ENCODE measurements at regions not wholly inside any gene's neighbourhood (a gene's known extent, or its start where the extent isn't known, plus 50 kb on each side); places are given as distances from the start of the nearest gene placed in this dataset.
"Not testable (repeated sequence)": the region's sequence is repeated elsewhere in the genome, so short reads cannot be mapped to it uniquely, and the experiment has no call there.

DNA sequence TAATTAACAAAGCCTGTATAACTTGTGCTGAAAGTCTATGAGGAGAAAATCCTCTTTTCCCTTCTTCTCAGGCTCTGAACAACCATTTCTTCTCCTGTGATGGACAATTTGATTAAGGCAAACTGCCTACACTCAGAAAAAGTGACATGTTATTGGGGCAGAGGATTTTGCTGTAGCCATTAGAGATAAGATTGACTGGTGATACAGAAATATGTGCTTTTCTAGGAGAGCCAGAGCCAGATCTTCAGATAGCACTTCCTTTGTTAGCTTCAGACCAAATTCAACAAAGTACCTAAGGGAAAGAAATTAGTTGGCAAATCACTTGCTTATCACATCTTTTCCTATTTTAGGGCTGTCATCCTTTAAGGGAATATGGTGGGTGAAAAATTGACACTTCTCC lies 259.9 kb downstream of the ARPP21 start:
- Histone ChIP-seq H3K9ac (ENCODE audit: insufficient read length) (no peak overlapping the region), H3K36me3 (ENCODE audit: insufficient read depth, low read length) (no peaks in the 10 kb centered on the region), H3K4me3 (no peak overlapping the region), H3K9me3 (ENCODE audit: low read depth, low read length) (no peaks in the 10 kb centered on the region), H3K27ac (no peak overlapping the region)
- no peak for DNase-seq (ENCODE audit: low read depth, low spot score)
- TF ChIP-seq FOXP2 (optimal IDR thresholded peaks at IDR 0.05; ENCODE audit: control extremely low read depth, extremely low read length, insufficient read depth) (no peak), POLR2AphosphoS5 (IDR thresholded peaks at IDR 0.05; ENCODE audit: borderline replicate concordance, low read depth, low read length) (no peak), EZH2 (IDR thresholded peaks at IDR 0.05) (no peak)

DNA sequence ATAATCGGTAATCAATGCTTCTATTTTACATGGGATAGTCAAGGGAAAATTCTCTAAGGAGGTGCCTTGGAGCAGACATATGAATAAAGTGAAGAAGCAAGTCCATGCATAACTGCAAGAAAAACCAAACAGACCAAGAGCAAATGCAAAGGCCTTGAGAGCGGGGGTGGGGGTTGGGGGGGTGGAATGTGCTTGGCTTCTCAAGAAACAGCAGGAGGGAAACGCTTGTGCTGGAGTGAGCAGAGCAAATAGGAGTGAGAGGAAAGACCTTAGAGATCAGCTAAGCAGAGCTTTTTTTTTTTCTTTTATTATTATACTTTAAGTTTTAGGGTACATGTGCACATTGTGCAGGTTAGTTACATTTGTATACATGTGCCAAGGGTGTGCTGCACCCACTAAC lies 260.8 kb downstream of the ARPP21 start:
- Histone ChIP-seq H3K27ac (no peak overlapping the region), H3K36me3 (ENCODE audit: insufficient read depth, low read length) (no peaks in the 10 kb centered on the region), H3K9me3 (ENCODE audit: low read depth, low read length) (no peaks in the 10 kb centered on the region), H3K9ac (ENCODE audit: insufficient read length) (no peak overlapping the region), H3K4me3 (no peak overlapping the region)
- no peak for DNase-seq (ENCODE audit: low read depth, low spot score)
- TF ChIP-seq POLR2AphosphoS5 (IDR thresholded peaks at IDR 0.05; ENCODE audit: borderline replicate concordance, low read depth, low read length) = no peak
- no peak for TF ChIP-seq EZH2 (IDR thresholded peaks at IDR 0.05)
- no peak for TF ChIP-seq FOXP2 (optimal IDR thresholded peaks at IDR 0.05; ENCODE audit: control extremely low read depth, extremely low read length, insufficient read depth)

DNA sequence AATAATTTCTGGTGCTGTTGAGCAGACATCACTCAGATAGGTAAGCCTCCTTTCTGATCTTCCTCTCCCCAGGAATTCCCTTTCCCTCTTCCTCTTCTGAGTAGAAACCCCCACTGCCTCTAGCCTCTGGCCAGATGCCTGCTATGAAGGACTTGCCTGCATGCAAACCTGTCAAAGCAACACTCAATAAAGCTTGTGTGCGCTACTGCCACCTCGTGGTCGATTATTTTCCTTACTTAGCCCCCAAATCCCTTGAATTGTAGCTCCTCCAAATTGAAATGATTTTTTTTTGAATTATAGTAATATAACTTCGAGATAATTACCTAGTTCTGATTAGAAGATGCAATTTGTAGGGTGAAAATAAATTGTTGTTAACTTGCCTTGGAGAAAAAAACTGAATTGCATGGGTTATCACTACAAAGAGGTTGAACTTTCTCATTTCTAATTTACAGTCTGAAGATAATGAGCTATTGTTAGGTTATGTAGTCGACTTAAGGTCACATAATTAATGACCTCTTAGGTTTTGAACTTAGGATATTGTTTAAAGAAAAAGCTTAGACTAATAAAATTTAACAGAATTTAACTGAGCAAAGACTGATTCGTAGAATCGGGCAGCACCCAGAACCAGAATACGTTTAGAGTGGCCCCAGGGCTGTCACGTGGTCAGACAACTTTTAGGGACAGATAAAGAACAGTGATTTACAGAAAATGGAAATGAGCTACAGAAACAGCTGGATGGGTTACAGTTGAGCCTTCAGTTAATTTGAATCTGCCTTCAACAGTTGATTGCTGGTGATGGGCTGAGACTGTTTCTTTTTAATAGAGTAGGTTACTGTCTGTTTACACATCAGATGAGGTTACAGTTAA lies 269.3 kb downstream of the ARPP21 start:
- TF ChIP-seq POLR2AphosphoS5 (IDR thresholded peaks at IDR 0.05; ENCODE audit: borderline replicate concordance, low read depth, low read length) (no peak), FOXP2 (optimal IDR thresholded peaks at IDR 0.05; ENCODE audit: control extremely low read depth, extremely low read length, insufficient read depth) (no peak), EZH2 (IDR thresholded peaks at IDR 0.05) (no peak)
- Histone ChIP-seq H3K36me3 (ENCODE audit: insufficient read depth, low read length) (no peaks in the 10 kb centered on the region), H3K27ac (peak overlapping the region; percentile 88), H3K9me3 (ENCODE audit: low read depth, low read length) (no peaks in the 10 kb centered on the region), H3K9ac (ENCODE audit: insufficient read length) (peak overlapping the region; percentile 14), H3K4me3 (0 out of 2 replicates have a peak overlapping the region, but pooled peaks have one; percentile 12)
- peak; percentile 77 for DNase-seq (ENCODE audit: low read depth, low spot score)

DNA sequence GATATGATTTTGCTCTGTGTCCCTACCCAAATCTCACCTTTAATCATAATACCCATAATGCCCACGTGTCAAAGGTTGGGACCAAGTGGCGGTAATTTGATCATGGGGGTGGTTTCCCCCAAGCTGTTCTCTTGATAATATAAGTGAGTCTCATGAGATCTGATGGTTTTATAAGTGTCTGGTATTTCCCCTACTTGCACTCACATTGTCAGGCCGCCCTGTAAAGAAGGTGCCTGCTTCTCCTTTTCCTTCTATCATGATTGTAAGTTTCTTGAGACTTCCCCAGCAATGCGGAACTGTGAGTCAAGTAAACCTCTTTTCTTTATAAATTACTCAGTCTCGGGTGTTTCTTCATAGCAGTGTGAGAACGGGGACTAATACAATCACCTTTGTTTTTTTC lies 279.8 kb downstream of the ARPP21 start:
- DNase-seq (ENCODE audit: low read depth, low spot score) = no peak
- no peak for TF ChIP-seq EZH2 (IDR thresholded peaks at IDR 0.05)
- TF ChIP-seq POLR2AphosphoS5 (IDR thresholded peaks at IDR 0.05; ENCODE audit: borderline replicate concordance, low read depth, low read length) = no peak
- TF ChIP-seq FOXP2 (optimal IDR thresholded peaks at IDR 0.05; ENCODE audit: control extremely low read depth, extremely low read length, insufficient read depth) = no peak
- H3K9ac ChIP-seq (ENCODE audit: insufficient read length) = no peak overlapping the region
- no peaks in the 10 kb centered on the region for H3K9me3 ChIP-seq (ENCODE audit: low read depth, low read length)
- no peak overlapping the region for H3K27ac ChIP-seq
- H3K36me3 ChIP-seq (ENCODE audit: insufficient read depth, low read length) = no peaks in the 10 kb centered on the region
- no peak overlapping the region for H3K4me3 ChIP-seq

DNA sequence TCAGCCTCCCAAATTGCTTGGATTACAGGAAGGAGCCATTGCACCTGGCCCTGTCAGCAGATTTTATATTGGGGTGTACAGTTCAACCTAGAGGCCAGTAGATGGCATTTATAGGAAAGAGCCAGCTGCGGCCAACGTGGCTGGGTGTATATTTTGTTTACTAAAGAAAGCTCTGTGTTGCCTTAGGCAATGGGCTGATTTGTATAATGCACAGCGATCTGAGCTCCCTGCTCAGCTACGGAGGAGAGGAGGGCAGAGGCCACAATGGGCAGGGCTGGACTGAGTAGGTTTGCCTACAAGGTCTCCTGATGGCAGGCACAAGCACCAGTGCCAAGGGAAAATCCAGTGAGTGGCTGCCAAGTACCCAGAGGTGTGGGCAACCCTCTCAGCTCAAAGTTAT lies 282.4 kb downstream of the ARPP21 start:
- no peaks in the 10 kb centered on the region for H3K9me3 ChIP-seq (ENCODE audit: low read depth, low read length)
- no peak overlapping the region for H3K27ac ChIP-seq
- H3K36me3 ChIP-seq (ENCODE audit: insufficient read depth, low read length) = no peaks in the 10 kb centered on the region
- no peak for DNase-seq (ENCODE audit: low read depth, low spot score)
- H3K9ac ChIP-seq (ENCODE audit: insufficient read length) = no peak overlapping the region
- no peak for TF ChIP-seq POLR2AphosphoS5 (IDR thresholded peaks at IDR 0.05; ENCODE audit: borderline replicate concordance, low read depth, low read length)
- no peak for TF ChIP-seq EZH2 (IDR thresholded peaks at IDR 0.05)
- no peak for TF ChIP-seq FOXP2 (optimal IDR thresholded peaks at IDR 0.05; ENCODE audit: control extremely low read depth, extremely low read length, insufficient read depth)
- H3K4me3 ChIP-seq = no peak overlapping the region

DNA sequence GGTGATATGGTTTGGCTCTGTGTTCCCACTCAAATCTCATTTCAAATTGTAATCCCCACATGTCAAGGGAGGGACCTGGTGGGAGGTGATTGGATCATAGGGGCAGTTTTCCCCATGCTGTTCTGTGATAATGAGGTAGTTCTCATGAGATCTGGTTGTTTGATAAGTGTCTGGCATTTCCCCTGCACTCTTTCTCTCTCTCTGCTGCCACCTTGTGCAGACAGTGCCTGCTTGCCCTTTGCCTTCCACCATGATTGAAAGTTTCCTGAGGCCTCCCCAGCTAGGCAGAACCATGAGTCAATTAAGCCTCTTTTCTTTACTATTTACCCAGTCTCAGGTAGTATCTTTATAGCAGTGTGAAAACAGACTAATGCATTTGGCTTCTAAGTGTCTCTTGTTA lies 284.7 kb downstream of the ARPP21 start:
- not testable (repeated sequence) for H3K9me3 ChIP-seq (ENCODE audit: low read depth, low read length); H3K36me3 ChIP-seq (ENCODE audit: insufficient read depth, low read length); H3K9ac ChIP-seq (ENCODE audit: insufficient read length); H3K27ac ChIP-seq; DNase-seq (ENCODE audit: low read depth, low spot score); H3K4me3 ChIP-seq

DNA sequence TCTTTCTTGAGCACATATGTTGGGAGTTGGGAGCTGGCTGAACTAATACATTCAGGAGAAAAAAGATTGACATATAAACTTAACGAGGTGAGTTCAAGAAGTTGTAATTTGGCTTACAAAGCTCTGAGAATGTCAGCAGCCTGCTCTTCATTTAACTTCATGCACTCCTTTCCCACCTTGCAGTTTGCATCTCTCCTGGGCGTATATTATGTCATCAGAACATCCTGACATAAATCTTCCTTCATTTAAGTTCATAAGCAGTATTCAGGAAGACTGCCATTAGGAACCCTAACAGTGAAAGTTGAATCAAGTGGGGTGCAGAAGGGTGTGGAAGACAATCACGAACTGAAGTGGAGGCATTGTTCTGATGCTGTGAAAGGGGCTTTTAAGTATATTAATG lies 288.1 kb downstream of the ARPP21 start:
- no peak for DNase-seq (ENCODE audit: low read depth, low spot score)
- H3K4me3 ChIP-seq = no peak overlapping the region
- TF ChIP-seq EZH2 (IDR thresholded peaks at IDR 0.05) (no peak), FOXP2 (optimal IDR thresholded peaks at IDR 0.05; ENCODE audit: control extremely low read depth, extremely low read length, insufficient read depth) (no peak), POLR2AphosphoS5 (IDR thresholded peaks at IDR 0.05; ENCODE audit: borderline replicate concordance, low read depth, low read length) (no peak)
- no peak overlapping the region for H3K9ac ChIP-seq (ENCODE audit: insufficient read length)
- H3K27ac ChIP-seq = no peak overlapping the region
- no peaks in the 10 kb centered on the region for H3K9me3 ChIP-seq (ENCODE audit: low read depth, low read length)
- no peaks in the 10 kb centered on the region for H3K36me3 ChIP-seq (ENCODE audit: insufficient read depth, low read length)

DNA sequence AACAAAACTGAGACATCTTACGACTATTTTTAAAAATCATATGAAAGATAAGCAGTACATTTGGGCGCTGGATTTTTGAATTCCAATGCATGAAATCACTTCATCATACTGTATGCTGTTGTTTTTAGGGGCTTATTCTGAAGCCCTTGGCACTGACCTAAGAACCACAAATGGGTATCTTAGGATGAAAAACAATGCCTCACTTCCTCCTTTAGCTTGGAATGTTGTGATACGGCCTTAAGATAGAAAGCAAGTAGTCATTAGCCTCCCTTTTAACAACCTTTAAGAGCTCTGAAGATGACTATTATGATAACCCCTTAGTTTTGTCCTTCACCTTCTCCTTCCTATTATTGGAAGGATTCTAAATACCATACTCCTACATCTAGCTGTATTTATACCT lies 289.8 kb downstream of the ARPP21 start:
- H3K9me3 ChIP-seq (ENCODE audit: low read depth, low read length) = no peaks in the 10 kb centered on the region
- H3K9ac ChIP-seq (ENCODE audit: insufficient read length) = no peak overlapping the region
- H3K27ac ChIP-seq = no peak overlapping the region
- H3K36me3 ChIP-seq (ENCODE audit: insufficient read depth, low read length) = no peaks in the 10 kb centered on the region
- no peak for TF ChIP-seq FOXP2 (optimal IDR thresholded peaks at IDR 0.05; ENCODE audit: control extremely low read depth, extremely low read length, insufficient read depth)
- H3K4me3 ChIP-seq = no peak overlapping the region
- DNase-seq (ENCODE audit: low read depth, low spot score) = no peak

DNA sequence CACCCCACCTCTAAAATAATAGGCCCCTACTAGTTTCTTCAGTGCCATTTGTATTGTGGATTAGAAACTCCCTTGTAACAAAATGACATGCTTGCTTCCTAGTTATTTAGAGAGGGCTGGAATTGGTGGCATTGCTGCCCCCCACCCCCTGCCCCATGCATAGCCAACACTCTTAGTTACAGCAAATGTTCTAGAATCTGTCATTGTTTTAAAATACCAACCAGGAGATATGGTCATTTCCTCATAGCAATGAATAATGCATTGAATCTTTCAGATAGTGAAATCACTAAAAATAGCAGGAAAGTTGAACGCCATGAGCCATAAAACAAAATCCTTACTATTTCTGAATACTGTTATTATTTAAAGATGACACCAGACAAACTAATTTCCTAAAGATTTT lies 292.5 kb downstream of the ARPP21 start:
- no peak for DNase-seq (ENCODE audit: low read depth, low spot score)
- TF ChIP-seq EZH2 (IDR thresholded peaks at IDR 0.05) (no peak), FOXP2 (optimal IDR thresholded peaks at IDR 0.05; ENCODE audit: control extremely low read depth, extremely low read length, insufficient read depth) (no peak), POLR2AphosphoS5 (IDR thresholded peaks at IDR 0.05; ENCODE audit: borderline replicate concordance, low read depth, low read length) (no peak)
- Histone ChIP-seq H3K36me3 (ENCODE audit: insufficient read depth, low read length) (no peaks in the 10 kb centered on the region), H3K27ac (no peak overlapping the region), H3K9ac (ENCODE audit: insufficient read length) (no peak overlapping the region), H3K4me3 (no peak overlapping the region), H3K9me3 (ENCODE audit: low read depth, low read length) (no peaks in the 10 kb centered on the region)
